ENCODE measurements at regions not wholly inside any gene's neighbourhood (a gene's known extent, or its start where the extent isn't known, plus 50 kb on each side); places are given as distances from the start of the nearest gene placed in this dataset.

DNA sequence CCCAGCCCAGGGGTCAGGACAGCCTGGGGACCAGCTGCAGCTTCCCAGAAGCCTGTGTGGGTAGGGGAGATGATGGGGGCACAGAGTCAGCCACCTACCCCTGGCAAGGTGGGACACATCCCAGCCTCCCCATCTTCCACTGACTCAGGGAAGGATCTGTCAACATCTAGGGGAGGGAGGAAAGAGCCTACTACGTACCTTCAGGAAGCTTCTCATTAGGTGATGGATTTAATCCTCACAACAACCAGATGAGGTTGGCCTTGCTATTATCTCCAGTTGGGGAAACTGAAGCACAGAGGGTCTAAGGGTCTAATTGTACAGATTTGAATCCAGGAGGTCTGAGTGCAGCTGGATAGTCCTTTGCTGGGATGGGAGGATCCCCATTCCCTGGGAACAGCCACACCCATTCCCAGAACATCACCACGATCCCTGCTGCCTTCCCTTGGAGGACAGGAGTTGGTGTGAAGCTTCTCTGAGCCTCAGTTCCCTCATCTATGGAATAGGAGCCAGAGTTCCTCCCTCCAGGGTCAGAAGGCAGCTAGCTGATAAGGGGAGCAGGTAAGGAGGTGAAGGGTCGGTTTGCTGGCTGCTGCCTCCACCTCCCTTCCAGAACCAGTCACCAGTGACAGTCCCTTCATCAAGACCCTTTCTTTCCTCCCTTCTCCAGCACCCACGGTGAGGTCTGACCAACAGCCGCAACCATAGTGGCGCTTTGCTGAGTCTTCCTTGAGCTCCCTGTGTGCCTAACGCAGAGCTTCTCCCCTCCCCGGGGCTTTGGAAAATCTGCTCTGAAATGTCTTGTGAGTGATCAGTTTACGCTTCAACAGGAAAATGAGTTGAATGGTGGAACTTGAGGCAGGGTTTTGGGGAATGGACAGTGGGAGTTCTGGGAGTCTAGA lies 56.8 kb downstream of the CEBPB start:
- no peak overlapping the region for H3K4me3 ChIP-seq (ENCODE audit: low read depth, low read length)
- Mint-ChIP-seq H3K9me3 (peaks cover 0 to 3% (median 0%) of the 10 kb centered on the region in 7 donors), H3K36me3 (no peaks in the 10 kb centered on the region), H3K27ac (no peak overlapping the region), H3K4me1 (no peaks in the 10 kb centered on the region), H3K27me3 (peaks cover 4% of the 10 kb centered on the region), H3K4me3 (no peak overlapping the region)
- H3K36me3 ChIP-seq (ENCODE audit: control insufficient read depth, insufficient read depth, low read length), result no peaks in the 10 kb centered on the region
- DNase-seq (no peak), ATAC-seq (ENCODE audit: low read depth in 2 of 2) (no peak)
- H3K27ac ChIP-seq (ENCODE audit: insufficient read depth, low read length, poor library complexity, severe bottlenecking), result no peak overlapping the region
- no peaks in the 10 kb centered on the region for H3K27me3 ChIP-seq (ENCODE audit: control insufficient read depth, insufficient read depth, low read length)
- H3K9me3 ChIP-seq (ENCODE audit: control insufficient read depth in 2 of 2, low read length in 2 of 2), result no peaks in the 10 kb centered on the region
- no peaks in the 10 kb centered on the region for H3K4me1 ChIP-seq (ENCODE audit: control insufficient read depth, insufficient read depth, low read length, poor library complexity, severe bottlenecking)

DNA sequence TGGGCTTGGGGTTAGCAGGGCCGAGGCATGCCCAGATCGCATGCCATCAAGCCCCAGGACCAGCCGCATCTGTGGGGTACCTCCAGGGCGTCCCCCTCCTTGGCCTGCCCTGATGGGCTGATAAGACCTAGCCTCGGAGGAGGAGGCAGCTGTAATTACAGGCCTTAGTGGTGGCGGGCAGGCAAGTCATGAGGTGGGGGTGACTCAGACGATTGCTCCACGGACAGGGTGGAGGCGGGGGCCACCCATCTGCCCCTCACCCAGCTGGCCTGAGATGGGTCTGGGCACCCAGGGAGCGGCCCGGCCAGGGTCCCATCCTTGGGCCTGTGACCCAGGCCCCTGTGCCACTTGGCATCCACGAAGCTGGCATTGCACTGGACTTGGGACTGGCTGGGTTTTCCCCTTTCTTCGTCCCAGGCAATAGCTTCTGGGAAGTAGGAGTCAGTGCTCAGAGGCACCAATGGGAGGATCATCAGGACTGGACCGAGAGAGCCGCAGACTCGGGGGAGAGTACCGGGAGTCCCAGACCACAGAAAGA lies 57.5 kb downstream of the CEBPB start:
- no peak for ATAC-seq (ENCODE audit: low read depth in 2 of 2)
- no peaks in the 10 kb centered on the region for H3K27me3 ChIP-seq (ENCODE audit: control insufficient read depth, insufficient read depth, low read length)
- no peak for DNase-seq

GRCh38 chr20:50249447-50250388 lies 59.1 kb downstream of the CEBPB start:
- Histone ChIP-seq H3K27ac (ENCODE audit: insufficient read depth, low read length, poor library complexity, severe bottlenecking) (no peak overlapping the region), H3K4me1 (ENCODE audit: control insufficient read depth, insufficient read depth, low read length, poor library complexity, severe bottlenecking) (no peaks in the 10 kb centered on the region), H3K27me3 (ENCODE audit: control insufficient read depth, insufficient read depth, low read length) (no peaks in the 10 kb centered on the region), H3K9me3 (ENCODE audit: control insufficient read depth in 2 of 2, low read length in 2 of 2) (no peaks in the 10 kb centered on the region), H3K4me3 (ENCODE audit: low read depth, low read length) (no peak overlapping the region), H3K36me3 (ENCODE audit: control insufficient read depth, insufficient read depth, low read length) (no peaks in the 10 kb centered on the region)
- Mint-ChIP-seq H3K27me3 (peaks cover 4% of the 10 kb centered on the region), H3K9me3 (peaks cover 0 to 4% (median 0%) of the 10 kb centered on the region in 7 donors), H3K4me3 (no peak overlapping the region), H3K27ac (no peak overlapping the region), H3K36me3 (no peaks in the 10 kb centered on the region), H3K4me1 (no peaks in the 10 kb centered on the region)
- ATAC-seq (ENCODE audit: low read depth in 2 of 2) (no peak), DNase-seq (no peak)

More for the DNA sequence above, 57.5 kb downstream of the CEBPB start:
- Mint-ChIP-seq H3K4me3 (no peak overlapping the region), H3K4me1 (no peaks in the 10 kb centered on the region), H3K27me3 (peaks cover 4% of the 10 kb centered on the region), H3K36me3 (no peaks in the 10 kb centered on the region), H3K27ac (no peak overlapping the region), H3K9me3 (peaks cover 0 to 3% (median 0%) of the 10 kb centered on the region in 7 donors)
- Histone ChIP-seq H3K4me3 (ENCODE audit: low read depth, low read length) (no peak overlapping the region), H3K4me1 (ENCODE audit: control insufficient read depth, insufficient read depth, low read length, poor library complexity, severe bottlenecking) (no peaks in the 10 kb centered on the region), H3K9me3 (ENCODE audit: control insufficient read depth in 2 of 2, low read length in 2 of 2) (no peaks in the 10 kb centered on the region), H3K36me3 (ENCODE audit: control insufficient read depth, insufficient read depth, low read length) (no peaks in the 10 kb centered on the region), H3K27ac (ENCODE audit: insufficient read depth, low read length, poor library complexity, severe bottlenecking) (no peak overlapping the region)

GRCh38 chr20:50250679-50251382 lies 60.2 kb downstream of the CEBPB start:
- Histone ChIP-seq H3K27ac (ENCODE audit: insufficient read depth, low read length, poor library complexity, severe bottlenecking) (no peak overlapping the region), H3K9me3 (ENCODE audit: control insufficient read depth in 2 of 2, low read length in 2 of 2) (no peaks in the 10 kb centered on the region), H3K27me3 (ENCODE audit: control insufficient read depth, insufficient read depth, low read length) (no peaks in the 10 kb centered on the region), H3K4me3 (ENCODE audit: low read depth, low read length) (no peak overlapping the region), H3K4me1 (ENCODE audit: control insufficient read depth, insufficient read depth, low read length, poor library complexity, severe bottlenecking) (no peaks in the 10 kb centered on the region), H3K36me3 (ENCODE audit: control insufficient read depth, insufficient read depth, low read length) (no peaks in the 10 kb centered on the region)
- no peak for ATAC-seq (ENCODE audit: low read depth in 2 of 2)
- Mint-ChIP-seq H3K9me3 (peaks cover 0 to 5% (median 0%) of the 10 kb centered on the region in 7 donors), H3K4me3 (no peak overlapping the region), H3K4me1 (no peaks in the 10 kb centered on the region), H3K27ac (no peak overlapping the region), H3K27me3 (no peaks in the 10 kb centered on the region), H3K36me3 (no peaks in the 10 kb centered on the region)
- no peak for DNase-seq

DNA sequence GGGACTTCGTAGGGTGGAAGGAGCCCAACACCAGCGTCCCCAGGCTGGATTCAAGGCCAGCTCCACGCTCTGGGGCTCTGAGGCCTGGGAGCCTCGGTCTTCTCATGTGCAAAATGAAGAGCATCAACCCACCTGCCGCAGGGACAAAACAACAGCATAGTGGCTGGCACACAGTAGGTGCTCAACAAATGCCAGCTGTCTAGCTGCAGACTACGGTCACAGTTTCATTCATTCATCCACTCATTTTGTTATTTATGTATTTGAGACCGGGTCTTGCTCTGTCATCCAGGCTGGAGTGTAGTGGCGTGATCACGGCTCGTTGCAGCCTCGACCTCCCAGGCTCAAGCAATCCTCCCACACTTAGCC lies 60.7 kb downstream of the CEBPB start:
- Mint-ChIP-seq H3K27me3 (no peaks in the 10 kb centered on the region), H3K9me3 (peaks cover 0 to 5% (median 0%) of the 10 kb centered on the region in 7 donors), H3K4me1 (no peaks in the 10 kb centered on the region), H3K36me3 (no peaks in the 10 kb centered on the region), H3K4me3 (no peak overlapping the region), H3K27ac (no peak overlapping the region)
- Histone ChIP-seq H3K36me3 (ENCODE audit: control insufficient read depth, insufficient read depth, low read length) (no peaks in the 10 kb centered on the region), H3K4me1 (ENCODE audit: control insufficient read depth, insufficient read depth, low read length, poor library complexity, severe bottlenecking) (no peaks in the 10 kb centered on the region), H3K27ac (ENCODE audit: insufficient read depth, low read length, poor library complexity, severe bottlenecking) (no peak overlapping the region), H3K9me3 (ENCODE audit: control insufficient read depth in 2 of 2, low read length in 2 of 2) (no peaks in the 10 kb centered on the region), H3K27me3 (ENCODE audit: control insufficient read depth, insufficient read depth, low read length) (no peaks in the 10 kb centered on the region), H3K4me3 (ENCODE audit: low read depth, low read length) (no peak overlapping the region)
- no peak for ATAC-seq (ENCODE audit: low read depth in 2 of 2)
- DNase-seq, result no peak

DNA sequence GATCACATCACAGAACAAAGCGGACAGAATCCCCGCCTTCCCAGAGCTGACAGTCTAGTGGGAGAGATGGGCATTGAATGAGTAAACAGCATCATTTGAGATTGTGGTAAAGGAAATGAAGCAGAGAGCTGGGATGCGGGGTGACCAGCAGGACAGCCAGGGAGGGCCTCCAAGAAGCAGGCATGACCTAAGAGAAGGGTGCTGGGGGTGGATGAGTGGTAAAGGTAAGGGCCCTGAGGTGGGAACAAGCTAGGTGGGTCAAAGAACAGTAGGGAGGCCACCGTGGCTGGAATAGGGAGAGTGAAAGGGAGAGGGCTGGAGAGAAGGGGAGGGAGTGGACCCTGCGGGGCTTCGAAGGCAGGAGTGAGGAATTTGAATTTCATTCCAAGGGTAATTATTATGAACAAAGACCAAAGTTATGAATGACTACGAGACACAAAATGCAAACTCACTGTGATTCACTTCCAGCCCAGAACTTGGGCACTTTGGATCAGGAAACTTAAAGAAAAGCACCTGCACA lies 61.4 kb downstream of the CEBPB start:
- Mint-ChIP-seq H3K27me3 (no peaks in the 10 kb centered on the region), H3K4me3 (no peak overlapping the region), H3K4me1 (no peaks in the 10 kb centered on the region), H3K9me3 (peaks cover 0 to 5% (median 0%) of the 10 kb centered on the region in 7 donors), H3K27ac (no peak overlapping the region), H3K36me3 (no peaks in the 10 kb centered on the region)
- ATAC-seq (ENCODE audit: low read depth in 2 of 2) (no peak), DNase-seq (no peak)
- no peaks in the 10 kb centered on the region for H3K36me3 ChIP-seq (ENCODE audit: control insufficient read depth, insufficient read depth, low read length)
- no peaks in the 10 kb centered on the region for H3K4me1 ChIP-seq (ENCODE audit: control insufficient read depth, insufficient read depth, low read length, poor library complexity, severe bottlenecking)
- no peak overlapping the region for H3K4me3 ChIP-seq (ENCODE audit: low read depth, low read length)
- H3K27me3 ChIP-seq (ENCODE audit: control insufficient read depth, insufficient read depth, low read length), result no peaks in the 10 kb centered on the region
- no peaks in the 10 kb centered on the region for H3K9me3 ChIP-seq (ENCODE audit: control insufficient read depth in 2 of 2, low read length in 2 of 2)
- no peak overlapping the region for H3K27ac ChIP-seq (ENCODE audit: insufficient read depth, low read length, poor library complexity, severe bottlenecking)

- Histone ChIP-seq H3K4me3 (ENCODE audit: low read depth, low read length) (no peak overlapping the region), H3K4me1 (ENCODE audit: control insufficient read depth, insufficient read depth, low read length, poor library complexity, severe bottlenecking) (no peaks in the 10 kb centered on the region), H3K27me3 (ENCODE audit: control insufficient read depth, insufficient read depth, low read length) (no peaks in the 10 kb centered on the region), H3K36me3 (ENCODE audit: control insufficient read depth, insufficient read depth, low read length) (no peaks in the 10 kb centered on the region), H3K9me3 (ENCODE audit: control insufficient read depth in 2 of 2, low read length in 2 of 2) (no peaks in the 10 kb centered on the region), H3K27ac (ENCODE audit: insufficient read depth, low read length, poor library complexity, severe bottlenecking) (no peak overlapping the region)
- H3K9me3 Mint-ChIP-seq, result peaks cover 0 to 5% (median 0%) of the 10 kb centered on the region in 7 donors
- no peak for DNase-seq
- no peaks in the 10 kb centered on the region for H3K36me3 Mint-ChIP-seq
- no peak for ATAC-seq (ENCODE audit: low read depth in 2 of 2)
- no peak overlapping the region for H3K27ac Mint-ChIP-seq
- H3K4me3 Mint-ChIP-seq, result no peak overlapping the region
- H3K4me1 Mint-ChIP-seq, result no peaks in the 10 kb centered on the region
- H3K27me3 Mint-ChIP-seq, result peaks cover 3% of the 10 kb centered on the region
Measured at GRCh38 chr20:50252701-50253100, 62.1 kb downstream of the CEBPB start.

All from CD4-positive, CD25-positive, alpha-beta regulatory T cell (primary cell).